Testis (tissue), 2 donors: ENCODE measurements at regions not wholly inside any gene's neighbourhood (a gene's known extent, or its start where the extent isn't known, plus 50 kb on each side); places are given as distances from the start of the nearest gene placed in this dataset.

Source experiments
- POLR2A ChIP-seq: fragments of 450-650 bp; IDR thresholded peaks from one replicate; pipeline ENCODE4 v1.6.1; 2017; ENCODE audit warnings: antibody characterized with exemption, mild to moderate bottlenecking, moderate library complexity
- TF ChIP-seq, protein P1 (sequence below), 3 experiments: fragments of 450-650 bp in 2 of 3; fragments of 200-600 bp in 1 of 3; sonication (generic) in 1 of 3; IDR thresholded peaks; one replicate each; pipeline ENCODE4 v1.5.1; 2016 to 2019; ENCODE audit warnings: antibody characterized with exemption in 3 of 3, mild to moderate bottlenecking in 2 of 3, moderate library complexity in 1 of 3

DNA sequence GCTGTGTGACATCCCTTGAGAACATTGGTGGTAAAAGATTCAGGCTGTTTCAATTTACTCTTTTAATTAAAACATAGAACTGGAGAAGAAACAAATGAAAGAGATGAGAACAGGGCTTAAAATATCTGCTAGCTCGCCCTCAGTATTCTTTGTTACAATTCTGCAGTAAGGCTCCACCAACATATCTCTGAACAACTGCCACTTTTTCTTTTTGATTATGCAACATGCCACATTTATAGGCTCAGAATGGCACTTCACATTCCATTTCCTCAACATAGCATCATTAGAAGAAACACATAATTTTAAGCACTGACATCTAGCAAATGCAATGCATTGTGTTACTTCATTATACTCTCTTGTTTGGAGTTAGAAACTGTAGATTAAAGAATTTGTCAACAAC is 1315.2 kb downstream of the LRFN5 start:
- TF ChIP-seq, protein P1, sequence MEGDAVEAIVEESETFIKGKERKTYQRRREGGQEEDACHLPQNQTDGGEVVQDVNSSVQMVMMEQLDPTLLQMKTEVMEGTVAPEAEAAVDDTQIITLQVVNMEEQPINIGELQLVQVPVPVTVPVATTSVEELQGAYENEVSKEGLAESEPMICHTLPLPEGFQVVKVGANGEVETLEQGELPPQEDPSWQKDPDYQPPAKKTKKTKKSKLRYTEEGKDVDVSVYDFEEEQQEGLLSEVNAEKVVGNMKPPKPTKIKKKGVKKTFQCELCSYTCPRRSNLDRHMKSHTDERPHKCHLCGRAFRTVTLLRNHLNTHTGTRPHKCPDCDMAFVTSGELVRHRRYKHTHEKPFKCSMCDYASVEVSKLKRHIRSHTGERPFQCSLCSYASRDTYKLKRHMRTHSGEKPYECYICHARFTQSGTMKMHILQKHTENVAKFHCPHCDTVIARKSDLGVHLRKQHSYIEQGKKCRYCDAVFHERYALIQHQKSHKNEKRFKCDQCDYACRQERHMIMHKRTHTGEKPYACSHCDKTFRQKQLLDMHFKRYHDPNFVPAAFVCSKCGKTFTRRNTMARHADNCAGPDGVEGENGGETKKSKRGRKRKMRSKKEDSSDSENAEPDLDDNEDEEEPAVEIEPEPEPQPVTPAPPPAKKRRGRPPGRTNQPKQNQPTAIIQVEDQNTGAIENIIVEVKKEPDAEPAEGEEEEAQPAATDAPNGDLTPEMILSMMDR (IDR thresholded peaks at IDR 0.05): no peak
- no peak for TF ChIP-seq POLR2A
